GM18508 (cell line): ENCODE measurements at regions not wholly inside any gene's neighbourhood (a gene's known extent, or its start where the extent isn't known, plus 50 kb on each side); places are given as distances from the start of the nearest gene placed in this dataset.

Source experiments
- ATAC-seq: cut with Tn5 transposase; IDR thresholded peaks from one replicate; pipeline ENCODE4 v1.9.1; 2021; ENCODE audit warnings: moderate number of reproducible peaks; ENCODE audit not compliant: insufficient read depth, unreplicated experiment

- ATAC-seq, result no peak
Measured at GRCh38 chr10:21214329-21214728, 311.2 kb downstream of the SKIDA1 start.

- no peak for ATAC-seq
Measured at GRCh38 chr10:21213381-21213780, 312.1 kb downstream of the SKIDA1 start.

GRCh38 chr10:21212912-21213311 lies 312.6 kb downstream of the SKIDA1 start:
- no peak for ATAC-seq

GRCh38 chr10:21212348-21212747 lies 313.1 kb downstream of the SKIDA1 start:
- ATAC-seq, result no peak

- no peak for ATAC-seq
Measured at GRCh38 chr10:21209495-21209894, 312.4 kb upstream of the NEBL start.

- ATAC-seq, result no peak
Measured at GRCh38 chr10:21208666-21209316, 311.7 kb upstream of the NEBL start.

GRCh38 chr10:21207852-21208646 lies 310.9 kb upstream of the NEBL start:
- ATAC-seq, result no peak

GRCh38 chr10:21205328-21205727 lies 308.2 kb upstream of the NEBL start:
- ATAC-seq, result no peak

- ATAC-seq, result no peak
Measured at GRCh38 chr10:21203473-21204107, 306.5 kb upstream of the NEBL start.

GRCh38 chr10:21202776-21203462 lies 305.8 kb upstream of the NEBL start:
- no peak for ATAC-seq

- no peak for ATAC-seq
Measured at GRCh38 chr10:21199501-21199900, 302.4 kb upstream of the NEBL start.

GRCh38 chr10:21197838-21198237 lies 300.7 kb upstream of the NEBL start:
- no peak for ATAC-seq

- no peak for ATAC-seq
Measured at GRCh38 chr10:21196822-21197395, 299.8 kb upstream of the NEBL start.

- no peak for ATAC-seq
Measured at GRCh38 chr10:21195252-21195651, 298.1 kb upstream of the NEBL start.

- ATAC-seq, result no peak
Measured at GRCh38 chr10:21194510-21194993, 297.4 kb upstream of the NEBL start.

- no peak for ATAC-seq
Measured at GRCh38 chr10:21193196-21193595, 296.1 kb upstream of the NEBL start.

- no peak for ATAC-seq
Measured at GRCh38 chr10:21191512-21191911, 294.4 kb upstream of the NEBL start.

- ATAC-seq, result no peak
Measured at GRCh38 chr10:21184984-21185383, 287.9 kb upstream of the NEBL start.

GRCh38 chr10:21184216-21184615 lies 287.1 kb upstream of the NEBL start:
- ATAC-seq, result no peak

- no peak for ATAC-seq
Measured at GRCh38 chr10:21183025-21183424, 285.9 kb upstream of the NEBL start.
